ENCODE measurements at regions not wholly inside any gene's neighbourhood (a gene's known extent, or its start where the extent isn't known, plus 50 kb on each side); places are given as distances from the start of the nearest gene placed in this dataset.

- no peak for DNase-seq (ENCODE audit: low spot score)
These were observed 50.8 kb upstream of the NSMCE3 start for GRCh38 chr15:29320420-29320819.

- no peak for DNase-seq (ENCODE audit: low spot score)
These were observed 50.2 kb upstream of the NSMCE3 start for GRCh38 chr15:29319823-29320222.
